ENCODE measurements at regions not wholly inside any gene's neighbourhood (a gene's known extent, or its start where the extent isn't known, plus 50 kb on each side); places are given as distances from the start of the nearest gene placed in this dataset.

- Histone ChIP-seq H3K27ac (ENCODE audit: low read length) (no peak overlapping the region), H3K27me3 (ENCODE audit: control insufficient read depth, insufficient read depth, low read length) (no peaks in the 10 kb centered on the region), H3K4me3 (ENCODE audit: low read depth in 2 of 2, low read length in 2 of 2) (no peak overlapping the region), H3K4me1 (ENCODE audit: control insufficient read depth, insufficient read depth, low read length) (no peaks in the 10 kb centered on the region), H3K36me3 (ENCODE audit: control insufficient read depth, insufficient read depth, low read length) (no peaks in the 10 kb centered on the region), H3K9me3 (ENCODE audit: control insufficient read depth, insufficient read depth, low read depth, low read length) (no peaks in the 10 kb centered on the region)
- POLR2A ChIA-PET = no interaction called here
- TF ChIP-seq, protein P1, sequence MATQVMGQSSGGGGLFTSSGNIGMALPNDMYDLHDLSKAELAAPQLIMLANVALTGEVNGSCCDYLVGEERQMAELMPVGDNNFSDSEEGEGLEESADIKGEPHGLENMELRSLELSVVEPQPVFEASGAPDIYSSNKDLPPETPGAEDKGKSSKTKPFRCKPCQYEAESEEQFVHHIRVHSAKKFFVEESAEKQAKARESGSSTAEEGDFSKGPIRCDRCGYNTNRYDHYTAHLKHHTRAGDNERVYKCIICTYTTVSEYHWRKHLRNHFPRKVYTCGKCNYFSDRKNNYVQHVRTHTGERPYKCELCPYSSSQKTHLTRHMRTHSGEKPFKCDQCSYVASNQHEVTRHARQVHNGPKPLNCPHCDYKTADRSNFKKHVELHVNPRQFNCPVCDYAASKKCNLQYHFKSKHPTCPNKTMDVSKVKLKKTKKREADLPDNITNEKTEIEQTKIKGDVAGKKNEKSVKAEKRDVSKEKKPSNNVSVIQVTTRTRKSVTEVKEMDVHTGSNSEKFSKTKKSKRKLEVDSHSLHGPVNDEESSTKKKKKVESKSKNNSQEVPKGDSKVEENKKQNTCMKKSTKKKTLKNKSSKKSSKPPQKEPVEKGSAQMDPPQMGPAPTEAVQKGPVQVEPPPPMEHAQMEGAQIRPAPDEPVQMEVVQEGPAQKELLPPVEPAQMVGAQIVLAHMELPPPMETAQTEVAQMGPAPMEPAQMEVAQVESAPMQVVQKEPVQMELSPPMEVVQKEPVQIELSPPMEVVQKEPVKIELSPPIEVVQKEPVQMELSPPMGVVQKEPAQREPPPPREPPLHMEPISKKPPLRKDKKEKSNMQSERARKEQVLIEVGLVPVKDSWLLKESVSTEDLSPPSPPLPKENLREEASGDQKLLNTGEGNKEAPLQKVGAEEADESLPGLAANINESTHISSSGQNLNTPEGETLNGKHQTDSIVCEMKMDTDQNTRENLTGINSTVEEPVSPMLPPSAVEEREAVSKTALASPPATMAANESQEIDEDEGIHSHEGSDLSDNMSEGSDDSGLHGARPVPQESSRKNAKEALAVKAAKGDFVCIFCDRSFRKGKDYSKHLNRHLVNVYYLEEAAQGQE (IDR thresholded peaks at IDR 0.05; ENCODE audit: insufficient read depth in 1 of 2, low read depth in 2 of 2, low read length in 1 of 2) = no peak
- TF ChIP-seq TCF7L2 (IDR thresholded peaks at IDR 0.05; ENCODE audit: low read depth, low read length) (no peak), POLR2AphosphoS5 (IDR thresholded peaks at IDR 0.05; ENCODE audit: low read depth, low read length) (no peak), SIN3A (IDR thresholded peaks at IDR 0.05; ENCODE audit: borderline replicate concordance, insufficient read depth, low read depth, low read length) (no peak)
- TF ChIP-seq, protein P2, sequence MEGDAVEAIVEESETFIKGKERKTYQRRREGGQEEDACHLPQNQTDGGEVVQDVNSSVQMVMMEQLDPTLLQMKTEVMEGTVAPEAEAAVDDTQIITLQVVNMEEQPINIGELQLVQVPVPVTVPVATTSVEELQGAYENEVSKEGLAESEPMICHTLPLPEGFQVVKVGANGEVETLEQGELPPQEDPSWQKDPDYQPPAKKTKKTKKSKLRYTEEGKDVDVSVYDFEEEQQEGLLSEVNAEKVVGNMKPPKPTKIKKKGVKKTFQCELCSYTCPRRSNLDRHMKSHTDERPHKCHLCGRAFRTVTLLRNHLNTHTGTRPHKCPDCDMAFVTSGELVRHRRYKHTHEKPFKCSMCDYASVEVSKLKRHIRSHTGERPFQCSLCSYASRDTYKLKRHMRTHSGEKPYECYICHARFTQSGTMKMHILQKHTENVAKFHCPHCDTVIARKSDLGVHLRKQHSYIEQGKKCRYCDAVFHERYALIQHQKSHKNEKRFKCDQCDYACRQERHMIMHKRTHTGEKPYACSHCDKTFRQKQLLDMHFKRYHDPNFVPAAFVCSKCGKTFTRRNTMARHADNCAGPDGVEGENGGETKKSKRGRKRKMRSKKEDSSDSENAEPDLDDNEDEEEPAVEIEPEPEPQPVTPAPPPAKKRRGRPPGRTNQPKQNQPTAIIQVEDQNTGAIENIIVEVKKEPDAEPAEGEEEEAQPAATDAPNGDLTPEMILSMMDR (IDR thresholded peaks at IDR 0.05) = no peak
- intact Hi-C loops (cut with micrococcal nuclease; ENCODE audit: unreplicated experiment) (no loop called here), in situ Hi-C loops (cut with HindIII; ENCODE audit: low pct_unique_long_range_greater_than_20kb, low sequenced_read_pairs) (no loop called here)
- no peak for DNase-seq (ENCODE audit: low read depth, low spot score)
- no peak for ATAC-seq
- CTCF ChIA-PET = no interaction called here
- no TSS peak for BruUV-seq (replicated peaks)
Measured at GRCh38 chr4:189311251-189311650, 629.4 kb upstream of the FRG1 start.

DNA sequence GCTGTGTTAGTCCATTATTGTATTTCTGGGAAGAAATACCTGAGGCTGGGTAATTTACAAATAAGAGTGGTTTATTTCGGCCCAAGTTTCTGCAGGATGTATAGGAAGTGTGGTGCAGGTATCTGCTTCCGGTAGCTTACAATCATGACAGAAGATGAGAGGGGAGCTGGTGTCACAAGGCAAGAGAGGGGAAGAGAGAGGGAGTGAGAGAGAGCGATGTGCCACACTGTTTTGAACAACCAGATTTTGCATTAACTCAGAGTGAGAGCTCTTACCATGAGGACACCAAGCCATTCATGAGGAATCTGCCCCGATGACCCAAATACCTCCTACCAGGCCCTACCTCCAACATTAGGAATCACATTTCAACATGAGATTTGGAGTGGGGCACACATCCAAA lies 627.6 kb upstream of the FRG1 start:
- Histone ChIP-seq H3K36me3 (ENCODE audit: control insufficient read depth, insufficient read depth, low read length) (no peaks in the 10 kb centered on the region), H3K4me1 (ENCODE audit: control insufficient read depth, insufficient read depth, low read length) (no peaks in the 10 kb centered on the region), H3K9me3 (ENCODE audit: control insufficient read depth, insufficient read depth, low read depth, low read length) (no peaks in the 10 kb centered on the region), H3K27me3 (ENCODE audit: control insufficient read depth, insufficient read depth, low read length) (no peaks in the 10 kb centered on the region), H3K4me3 (ENCODE audit: low read depth in 2 of 2, low read length in 2 of 2) (no peak overlapping the region), H3K27ac (ENCODE audit: low read length) (no peak overlapping the region)
- ChIA-PET POLR2A (no interaction called here), CTCF (no interaction called here)
- ATAC-seq = no peak
- TF ChIP-seq POLR2AphosphoS5 (IDR thresholded peaks at IDR 0.05; ENCODE audit: low read depth, low read length) (no peak), TCF7L2 (IDR thresholded peaks at IDR 0.05; ENCODE audit: low read depth, low read length) (no peak), SIN3A (IDR thresholded peaks at IDR 0.05; ENCODE audit: borderline replicate concordance, insufficient read depth, low read depth, low read length) (no peak)
- TF ChIP-seq, protein P2 (IDR thresholded peaks at IDR 0.05) = no peak
- TF ChIP-seq, protein P1 (IDR thresholded peaks at IDR 0.05; ENCODE audit: insufficient read depth in 1 of 2, low read depth in 2 of 2, low read length in 1 of 2) = no peak
- no peak for DNase-seq (ENCODE audit: low read depth, low spot score)
- in situ Hi-C loops (cut with HindIII; ENCODE audit: low pct_unique_long_range_greater_than_20kb, low sequenced_read_pairs) = no loop called here
- no TSS peak for BruUV-seq (replicated peaks)
- intact Hi-C loops (cut with micrococcal nuclease; ENCODE audit: unreplicated experiment) = no loop called here
